Karpas-422 (cell line): ENCODE measurements at regions not wholly inside any gene's neighbourhood (a gene's known extent, or its start where the extent isn't known, plus 50 kb on each side); places are given as distances from the start of the nearest gene placed in this dataset.
A peak's percentile ranks its signal among the peaks of the same experiment; 100 is the strongest.

ENCODE experiments used
- DNase-seq: peaks from one replicate; pipeline ENCODE4 v3.0.0-alpha.2; 2015
- H2AFZ ChIP-seq: fragments of 200-600 bp; sonication (generic); 2 replicates; pipeline ENCODE4 v1.6.1; 2014; ENCODE audit warnings: antibody characterized with exemption, low read length, mixed read lengths
- H3K27ac ChIP-seq: fragments of 200-600 bp; sonication (generic); 2 replicates; pipeline ENCODE4 v1.5.1; 2014; ENCODE audit warnings: mild to moderate bottlenecking, low read length, moderate library complexity
- H3K27me3 ChIP-seq: fragments of 200-600 bp; sonication (generic); 2 replicates; pipeline ENCODE4 v1.6.1; 2014; ENCODE audit warnings: low read length, mixed read lengths
- H3K36me3 ChIP-seq: fragments of 200-600 bp; sonication (generic); 2 replicates; pipeline ENCODE4 v1.6.1; 2014; ENCODE audit warnings: low read length, mixed read lengths; ENCODE audit not compliant: insufficient read depth
- H3K4me1 ChIP-seq: fragments of 200-600 bp; sonication (generic); 2 replicates; pipeline ENCODE4 v1.6.1; 2014; ENCODE audit warnings: mild to moderate bottlenecking, low read length, mixed read lengths
- H3K4me2 ChIP-seq: fragments of 200-600 bp; sonication (generic); 2 replicates; pipeline ENCODE4 v1.6.1; 2014; ENCODE audit warnings: low read length, low read depth, mild to moderate bottlenecking; ENCODE audit not compliant: poor library complexity, severe bottlenecking
- H3K4me3 ChIP-seq: fragments of 200-600 bp; sonication (generic); 2 replicates; pipeline ENCODE4 v1.5.1; 2014; ENCODE audit warnings: mild to moderate bottlenecking, antibody characterized with exemption, low read length, mixed read lengths
- H3K79me2 ChIP-seq: fragments of 200-600 bp; sonication (generic); 2 replicates; pipeline ENCODE4 v1.6.1; 2014; ENCODE audit warnings: mild to moderate bottlenecking, low read length, mixed read lengths
- H3K9ac ChIP-seq: fragments of 200-600 bp; sonication (generic); 2 replicates; pipeline ENCODE4 v1.6.0; 2014; ENCODE audit warnings: low read length
- H3K9me2 ChIP-seq: fragments of 200-600 bp; sonication (generic), shearing (Covaris generic); replicated peaks from 2 replicates; pipeline ENCODE4 v1.6.0; 2014; ENCODE audit warnings: mild to moderate bottlenecking, low read length, moderate library complexity; ENCODE audit not compliant: insufficient read depth
- H3K9me3 ChIP-seq: fragments of 300-700, 200-600 bp; sonication (generic); 2 replicates; pipeline ENCODE4 v1.6.1; 2014; ENCODE audit warnings: low read length, mixed read lengths
- H4K20me1 ChIP-seq: fragments of 200-600 bp; sonication (generic); 2 replicates; pipeline ENCODE4 v1.6.1; 2014; ENCODE audit warnings: mild to moderate bottlenecking, antibody characterized with exemption, low read length, low read depth; ENCODE audit not compliant: insufficient read depth

GRCh38 chr11:119481021-119481666, 58.2 kb upstream of the THY1 start:
- Histone ChIP-seq H3K4me2 (peak overlapping the region; percentile 71), H4K20me1 (peaks cover 11% of the 10 kb centered on the region; the same call in 1 of the 2 replicates), H3K27ac (peak overlapping the region; percentile 86), H3K9me3 (no peaks in the 10 kb centered on the region), H3K27me3 (no peaks in the 10 kb centered on the region), H3K79me2 (no peaks in the 10 kb centered on the region), H3K4me3 (peak overlapping the region; percentile 32; the same call in 1 of the 2 replicates), H3K9ac (peak overlapping the region; percentile 60), H3K9me2 (no peaks in the 10 kb centered on the region), H3K4me1 (peaks cover 30% of the 10 kb centered on the region), H3K36me3 (no peaks in the 10 kb centered on the region), H2AFZ (no peak overlapping the region; the same call in 1 of the 2 replicates)
- peak; percentile 85 for DNase-seq

GRCh38 chr11:119480380-119481020, 57.5 kb upstream of the THY1 start:
- Histone ChIP-seq H3K27me3 (no peaks in the 10 kb centered on the region), H3K4me1 (peaks cover 28% of the 10 kb centered on the region), H3K9me3 (no peaks in the 10 kb centered on the region), H4K20me1 (peaks cover 8% of the 10 kb centered on the region; the same call in 1 of the 2 replicates), H3K36me3 (no peaks in the 10 kb centered on the region), H3K4me3 (peak overlapping the region; percentile 32; the same call in 1 of the 2 replicates), H3K79me2 (no peaks in the 10 kb centered on the region), H2AFZ (no peak overlapping the region), H3K4me2 (peak overlapping the region; percentile 71), H3K9ac (peak overlapping the region; percentile 60), H3K27ac (peak overlapping the region; percentile 86), H3K9me2 (no peaks in the 10 kb centered on the region)
- DNase-seq = no peak

- Histone ChIP-seq H3K4me1 (peaks cover 30% of the 10 kb centered on the region), H4K20me1 (peaks cover 8% of the 10 kb centered on the region; the same call in 1 of the 2 replicates), H3K9me2 (no peaks in the 10 kb centered on the region), H3K4me2 (no peak overlapping the region), H2AFZ (no peak overlapping the region), H3K27me3 (no peaks in the 10 kb centered on the region), H3K9me3 (no peaks in the 10 kb centered on the region), H3K4me3 (no peak overlapping the region), H3K9ac (no peak overlapping the region), H3K79me2 (no peaks in the 10 kb centered on the region), H3K27ac (no peak overlapping the region), H3K36me3 (no peaks in the 10 kb centered on the region)
- no peak for DNase-seq
Measured at GRCh38 chr11:119479685-119480275, 56.8 kb upstream of the THY1 start.

- Histone ChIP-seq H3K4me1 (peaks cover 36% of the 10 kb centered on the region), H3K79me2 (no peaks in the 10 kb centered on the region), H3K4me3 (no peak overlapping the region), H3K9ac (no peak overlapping the region), H2AFZ (no peak overlapping the region), H3K36me3 (no peaks in the 10 kb centered on the region), H3K9me3 (no peaks in the 10 kb centered on the region), H3K4me2 (no peak overlapping the region), H3K27me3 (no peaks in the 10 kb centered on the region), H4K20me1 (peaks cover 8% of the 10 kb centered on the region; the same call in 1 of the 2 replicates), H3K27ac (no peak overlapping the region), H3K9me2 (no peaks in the 10 kb centered on the region)
- no peak for DNase-seq
Measured at GRCh38 chr11:119478711-119479285, 55.8 kb upstream of the THY1 start.

GRCh38 chr11:119476666-119477331, 53.8 kb upstream of the THY1 start:
- no peak for DNase-seq
- H3K9ac ChIP-seq = no peak overlapping the region

GRCh38 chr11:119476038-119476437, 53.1 kb upstream of the THY1 start:
- Histone ChIP-seq H3K4me1 (peaks cover 37% of the 10 kb centered on the region), H3K9me3 (no peaks in the 10 kb centered on the region), H3K4me3 (no peak overlapping the region), H3K27me3 (no peaks in the 10 kb centered on the region), H3K27ac (no peak overlapping the region), H3K4me2 (no peak overlapping the region), H2AFZ (no peak overlapping the region), H3K36me3 (no peaks in the 10 kb centered on the region), H4K20me1 (no peaks in the 10 kb centered on the region), H3K9ac (no peak overlapping the region), H3K79me2 (no peaks in the 10 kb centered on the region), H3K9me2 (no peaks in the 10 kb centered on the region)
- no peak for DNase-seq

More at GRCh38 chr11:119476666-119477331, 53.8 kb upstream of the THY1 start:
- H4K20me1 ChIP-seq = no peaks in the 10 kb centered on the region
- H3K27ac ChIP-seq = no peak overlapping the region
- H3K9me3 ChIP-seq = no peaks in the 10 kb centered on the region
- H3K9me2 ChIP-seq = no peaks in the 10 kb centered on the region
- H3K4me1 ChIP-seq = peaks cover 42% of the 10 kb centered on the region
- no peaks in the 10 kb centered on the region for H3K79me2 ChIP-seq
- no peaks in the 10 kb centered on the region for H3K27me3 ChIP-seq
- no peak overlapping the region for H2AFZ ChIP-seq
- H3K4me2 ChIP-seq = no peak overlapping the region
- H3K36me3 ChIP-seq = no peaks in the 10 kb centered on the region
- no peak overlapping the region for H3K4me3 ChIP-seq

GRCh38 chr11:119474682-119475596, 52.0 kb upstream of the THY1 start:
- H3K4me2 ChIP-seq = peak overlapping the region; percentile 26
- H3K9ac ChIP-seq = no peak overlapping the region; the same call in 1 of the 2 replicates
- H2AFZ ChIP-seq = no peak overlapping the region

More at GRCh38 chr11:119474682-119475596, 52.0 kb upstream of the THY1 start:
- Histone ChIP-seq H3K9me3 (no peaks in the 10 kb centered on the region), H3K36me3 (no peaks in the 10 kb centered on the region), H3K27me3 (no peaks in the 10 kb centered on the region), H4K20me1 (no peaks in the 10 kb centered on the region), H3K9me2 (no peaks in the 10 kb centered on the region), H3K27ac (no peak overlapping the region), H3K4me3 (no peak overlapping the region), H3K4me1 (peaks cover 36% of the 10 kb centered on the region), H3K79me2 (no peaks in the 10 kb centered on the region)
- peak; percentile 81 for DNase-seq
